Vagina (tissue), 2 donors: ENCODE measurements at regions not wholly inside any gene's neighbourhood (a gene's known extent, or its start where the extent isn't known, plus 50 kb on each side); places are given as distances from the start of the nearest gene placed in this dataset.

Experiments
- POLR2A ChIP-seq, 2 donors: fragments of 450-650 bp; IDR thresholded peaks; one replicate each; pipeline ENCODE4 v1.6.1; 2017; ENCODE audit warnings: antibody characterized with exemption in 2 of 2, mild to moderate bottlenecking in 2 of 2, moderate library complexity in 2 of 2
- POLR2AphosphoS5 ChIP-seq, 2 donors: sonication (generic); formaldehyde crosslinking; IDR thresholded peaks; one replicate each; pipeline ENCODE4 v1.9.0; 2017; ENCODE audit warnings: antibody characterized with exemption in 2 of 2, mild to moderate bottlenecking in 2 of 2, low read depth in 1 of 2; ENCODE audit not compliant: insufficient read depth in 1 of 2
- TF ChIP-seq, protein P1 (sequence below), 3 experiments: fragments of 450-650 bp in 2 of 3; fragments of 200-600 bp in 1 of 3; sonication (generic) in 1 of 3; IDR thresholded peaks; one replicate each; pipeline ENCODE4 v1.5.1; 2017 to 2019; ENCODE audit warnings: antibody characterized with exemption in 3 of 3, mild to moderate bottlenecking in 2 of 3, moderate library complexity in 2 of 3

- TF ChIP-seq POLR2AphosphoS5 (IDR thresholded peaks at IDR 0.05; ENCODE audit: insufficient read depth in 1 of 2, low read depth in 1 of 2), result no peak
- TF ChIP-seq, protein P1, sequence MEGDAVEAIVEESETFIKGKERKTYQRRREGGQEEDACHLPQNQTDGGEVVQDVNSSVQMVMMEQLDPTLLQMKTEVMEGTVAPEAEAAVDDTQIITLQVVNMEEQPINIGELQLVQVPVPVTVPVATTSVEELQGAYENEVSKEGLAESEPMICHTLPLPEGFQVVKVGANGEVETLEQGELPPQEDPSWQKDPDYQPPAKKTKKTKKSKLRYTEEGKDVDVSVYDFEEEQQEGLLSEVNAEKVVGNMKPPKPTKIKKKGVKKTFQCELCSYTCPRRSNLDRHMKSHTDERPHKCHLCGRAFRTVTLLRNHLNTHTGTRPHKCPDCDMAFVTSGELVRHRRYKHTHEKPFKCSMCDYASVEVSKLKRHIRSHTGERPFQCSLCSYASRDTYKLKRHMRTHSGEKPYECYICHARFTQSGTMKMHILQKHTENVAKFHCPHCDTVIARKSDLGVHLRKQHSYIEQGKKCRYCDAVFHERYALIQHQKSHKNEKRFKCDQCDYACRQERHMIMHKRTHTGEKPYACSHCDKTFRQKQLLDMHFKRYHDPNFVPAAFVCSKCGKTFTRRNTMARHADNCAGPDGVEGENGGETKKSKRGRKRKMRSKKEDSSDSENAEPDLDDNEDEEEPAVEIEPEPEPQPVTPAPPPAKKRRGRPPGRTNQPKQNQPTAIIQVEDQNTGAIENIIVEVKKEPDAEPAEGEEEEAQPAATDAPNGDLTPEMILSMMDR (IDR thresholded peaks at IDR 0.05), result no peak
- no peak for TF ChIP-seq POLR2A (IDR thresholded peaks at IDR 0.05)
Observed at GRCh38 chr11:128261011-128261421, 326.3 kb downstream of the ETS1 start.
